Calu3 (cell line): ENCODE measurements at regions not wholly inside any gene's neighbourhood (a gene's known extent, or its start where the extent isn't known, plus 50 kb on each side); places are given as distances from the start of the nearest gene placed in this dataset.
"Not testable (repeated sequence)": the region's sequence is repeated elsewhere in the genome, so short reads cannot be mapped to it uniquely, and the experiment has no call there.

ENCODE experiments used
- BruUV-seq: library from RNA; stranded (reverse); fragments of 400-500 nt; replicated peaks from 2 replicates; lab custom pipeline; 2021; lab: Mats Ljungman, UMichigan
- CTCF ChIA-PET: fragments of 300-600 bp; sonication (Branson Sonifier 250); formaldehyde crosslinking; loops from one replicate; lab custom pipeline; 2022; ENCODE audit warnings: antibody characterized with exemption; lab: Charles Lee
- DNase-seq: peaks from one replicate; pipeline ENCODE4 v3.0.0; 2022
- H3K27ac Mint-ChIP-seq: one replicate; pipeline ENCODE4 v1.8.0; 2022; ENCODE audit warnings: mixed read lengths; ENCODE audit not compliant: unreplicated experiment
- H3K27me3 Mint-ChIP-seq: one replicate; pipeline ENCODE4 v1.8.0; 2022; ENCODE audit warnings: mixed read lengths; ENCODE audit not compliant: unreplicated experiment
- H3K36me3 Mint-ChIP-seq: one replicate; pipeline ENCODE4 v1.8.0; 2022; ENCODE audit warnings: mild to moderate bottlenecking, moderate library complexity, mixed read lengths; ENCODE audit not compliant: insufficient read depth, unreplicated experiment
- H3K4me1 Mint-ChIP-seq: one replicate; pipeline ENCODE4 v1.8.0; 2022; ENCODE audit warnings: mild to moderate bottlenecking, low read depth, mixed read lengths; ENCODE audit not compliant: unreplicated experiment
- H3K4me3 Mint-ChIP-seq: one replicate; pipeline ENCODE4 v1.8.0; 2022; ENCODE audit warnings: mild to moderate bottlenecking, low read depth, moderate library complexity, mixed read lengths; ENCODE audit not compliant: unreplicated experiment
- H3K9me3 Mint-ChIP-seq: one replicate; pipeline ENCODE4 v1.8.0; 2022; ENCODE audit warnings: low read depth, mixed read lengths; ENCODE audit not compliant: unreplicated experiment
- CTCF ChIP-seq: fragments of 200-600 bp; IDR thresholded peaks from one replicate; pipeline ENCODE4 v1.8.0; 2022; ENCODE audit warnings: antibody characterized with exemption; ENCODE audit not compliant: unreplicated experiment
- intact Hi-C: fragments of 100-400 bp; cut with micrococcal nuclease; formaldehyde crosslinking; loops from one replicate; pipeline ENCODE4 v1.10.0; 2022; ENCODE audit not compliant: unreplicated experiment

GRCh38 chr7:68070992-68071391 is 1074.4 kb downstream of the TYW1 start:
- peaks cover 3% of the 10 kb centered on the region for H3K9me3 Mint-ChIP-seq
- H3K27ac Mint-ChIP-seq: no peak overlapping the region
- no peak overlapping the region for H3K4me3 Mint-ChIP-seq
- no TSS peak for BruUV-seq
- no peaks in the 10 kb centered on the region for H3K36me3 Mint-ChIP-seq
- no peak for DNase-seq
- CTCF ChIA-PET: no interaction called here
- H3K4me1 Mint-ChIP-seq: no peaks in the 10 kb centered on the region
- no peak for TF ChIP-seq CTCF
- intact Hi-C loops: no loop called here
- H3K27me3 Mint-ChIP-seq: no peaks in the 10 kb centered on the region

GRCh38 chr7:68073701-68074100 is 1077.1 kb downstream of the TYW1 start:
- no peaks in the 10 kb centered on the region for H3K27me3 Mint-ChIP-seq
- peaks cover 4% of the 10 kb centered on the region for H3K9me3 Mint-ChIP-seq
- no peaks in the 10 kb centered on the region for H3K36me3 Mint-ChIP-seq
- DNase-seq: no peak
- TF ChIP-seq CTCF: no peak
- H3K4me1 Mint-ChIP-seq: no peaks in the 10 kb centered on the region
- intact Hi-C loops: no loop called here
- H3K27ac Mint-ChIP-seq: no peak overlapping the region
- no peak overlapping the region for H3K4me3 Mint-ChIP-seq
- BruUV-seq: no TSS peak
- CTCF ChIA-PET: no interaction called here

- Mint-ChIP-seq H3K36me3 (no peaks in the 10 kb centered on the region), H3K4me3 (no peak overlapping the region), H3K4me1 (no peaks in the 10 kb centered on the region), H3K27me3 (no peaks in the 10 kb centered on the region), H3K9me3 (peaks cover 2% of the 10 kb centered on the region), H3K27ac (no peak overlapping the region)
- CTCF ChIA-PET: no interaction called here
- no peak for TF ChIP-seq CTCF
- no TSS peak for BruUV-seq
- no peak for DNase-seq
- intact Hi-C loops: no loop called here
Measured at GRCh38 chr7:68074242-68074641, 1077.6 kb downstream of the TYW1 start.

- Mint-ChIP-seq H3K9me3 (peaks cover 2% of the 10 kb centered on the region), H3K4me1 (no peaks in the 10 kb centered on the region), H3K36me3 (no peaks in the 10 kb centered on the region), H3K4me3 (no peak overlapping the region), H3K27me3 (no peaks in the 10 kb centered on the region), H3K27ac (no peak overlapping the region)
- DNase-seq: no peak
- CTCF ChIA-PET: no interaction called here
- TF ChIP-seq CTCF: no peak
- BruUV-seq: no TSS peak
- intact Hi-C loops: no loop called here
Measured at GRCh38 chr7:68078157-68078710, 1081.6 kb downstream of the TYW1 start.

- not testable (repeated sequence) for H3K4me1 Mint-ChIP-seq, DNase-seq, H3K27me3 Mint-ChIP-seq
Measured at GRCh38 chr7:68082066-68082960, 1085.7 kb downstream of the TYW1 start.

GRCh38 chr7:68082961-68083657 is 1086.5 kb downstream of the TYW1 start:
- H3K4me3 Mint-ChIP-seq, H3K36me3 Mint-ChIP-seq, H3K27ac Mint-ChIP-seq, CTCF ChIA-PET, intact Hi-C loops, H3K4me1 Mint-ChIP-seq, DNase-seq, H3K9me3 Mint-ChIP-seq, H3K27me3 Mint-ChIP-seq, BruUV-seq: not testable (repeated sequence)

More at GRCh38 chr7:68082066-68082960, 1085.7 kb downstream of the TYW1 start:
- H3K27ac Mint-ChIP-seq, CTCF ChIA-PET, H3K36me3 Mint-ChIP-seq, BruUV-seq, intact Hi-C loops, H3K4me3 Mint-ChIP-seq, H3K9me3 Mint-ChIP-seq: not testable (repeated sequence)
